ENCODE measurements at regions not wholly inside any gene's neighbourhood (a gene's known extent, or its start where the extent isn't known, plus 50 kb on each side); places are given as distances from the start of the nearest gene placed in this dataset.

- Histone ChIP-seq H3K27ac (ENCODE audit: low read length) (no peak overlapping the region), H3K36me3 (ENCODE audit: control insufficient read depth, insufficient read depth, low read length) (no peaks in the 10 kb centered on the region), H3K4me3 (ENCODE audit: low read length) (no peak overlapping the region), H3K4me1 (ENCODE audit: control insufficient read depth, insufficient read depth, low read length) (no peaks in the 10 kb centered on the region), H3K9me3 (ENCODE audit: control insufficient read depth, insufficient read depth, low read length) (peaks cover 4% of the 10 kb centered on the region), H3K27me3 (ENCODE audit: control insufficient read depth, insufficient read depth, low read length) (no peaks in the 10 kb centered on the region)
- DNase-seq (no peak), ATAC-seq (no peak)
- Mint-ChIP-seq H3K4me3 (no peak overlapping the region), H3K27me3 (ENCODE audit: low read depth in 2 of 2) (no peaks in the 10 kb centered on the region), H3K4me1 (no peaks in the 10 kb centered on the region), H3K27ac (no peak overlapping the region), H3K9me3 (peaks cover 2 to 5% of the 10 kb centered on the region in 2 donors), H3K36me3 (no peaks in the 10 kb centered on the region)
- intact Hi-C loops (cut with micrococcal nuclease) = no loop called here
- no CpG with 5 or more reads among the region's 1 CpG for WGBS (ENCODE audit: insufficient coverage)
- no peak for TF ChIP-seq CTCF (IDR thresholded peaks at IDR 0.05)
Observed at GRCh38 chr16:51852892-51853291, 694.1 kb downstream of the TOX3 start.

DNA sequence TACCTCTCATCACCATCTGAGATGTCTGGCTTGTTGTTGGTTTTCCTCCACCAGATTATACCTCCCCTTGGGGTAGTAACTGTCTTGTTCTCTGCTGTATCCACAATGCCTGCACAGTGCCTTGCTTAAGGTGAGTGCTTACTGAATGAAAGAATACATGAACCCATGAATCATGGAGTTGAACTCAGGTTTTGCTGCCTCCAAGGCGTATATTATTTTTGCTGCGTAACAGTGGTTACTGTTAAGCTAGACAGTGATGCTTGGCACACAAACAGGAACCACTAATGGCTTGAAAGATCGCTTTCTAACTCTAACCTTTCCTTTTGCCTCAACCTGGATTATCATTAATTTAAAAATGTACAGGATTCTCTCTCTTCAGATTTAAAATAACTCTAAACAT is 695.8 kb downstream of the TOX3 start:
- H3K9me3 ChIP-seq (ENCODE audit: control insufficient read depth, insufficient read depth, low read length) = peaks cover 4% of the 10 kb centered on the region
- no peak overlapping the region for H3K27ac Mint-ChIP-seq
- WGBS (ENCODE audit: insufficient coverage) = 89% methylated on average over 3 of the region's 3 CpGs
- H3K4me1 Mint-ChIP-seq = no peaks in the 10 kb centered on the region
- H3K4me3 Mint-ChIP-seq = no peak overlapping the region
- no peak overlapping the region for H3K4me3 ChIP-seq (ENCODE audit: low read length)
- H3K36me3 ChIP-seq (ENCODE audit: control insufficient read depth, insufficient read depth, low read length) = no peaks in the 10 kb centered on the region
- intact Hi-C loops (cut with micrococcal nuclease) = no loop called here
- no peaks in the 10 kb centered on the region for H3K27me3 ChIP-seq (ENCODE audit: control insufficient read depth, insufficient read depth, low read length)
- no peak overlapping the region for H3K27ac ChIP-seq (ENCODE audit: low read length)
- H3K27me3 Mint-ChIP-seq (ENCODE audit: low read depth in 2 of 2) = no peaks in the 10 kb centered on the region
- TF ChIP-seq CTCF (IDR thresholded peaks at IDR 0.05) = no peak
- DNase-seq = no peak
- no peaks in the 10 kb centered on the region for H3K36me3 Mint-ChIP-seq
- peaks cover 2 to 5% of the 10 kb centered on the region in 2 donors for H3K9me3 Mint-ChIP-seq
- H3K4me1 ChIP-seq (ENCODE audit: control insufficient read depth, insufficient read depth, low read length) = no peaks in the 10 kb centered on the region
- ATAC-seq = no peak

DNA sequence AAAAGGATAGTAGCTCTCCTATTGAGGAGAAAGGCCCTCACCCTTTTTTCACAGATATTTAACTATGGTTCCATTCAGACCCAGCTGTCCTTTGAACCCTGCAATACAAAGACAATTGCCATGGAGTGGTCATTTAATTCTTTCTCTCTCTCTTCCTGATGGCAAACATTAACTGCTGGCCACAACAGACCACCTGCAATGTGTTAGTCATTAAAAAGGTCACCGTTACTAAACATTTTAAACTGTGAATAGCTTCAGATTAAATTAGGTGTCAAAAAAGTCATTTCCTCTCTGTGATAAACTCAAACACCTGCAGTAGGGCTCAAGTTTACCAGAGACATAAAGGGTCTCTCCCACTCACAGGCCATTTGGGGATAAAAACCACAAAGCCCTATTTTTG is 697.2 kb downstream of the TOX3 start:
- intact Hi-C loops (cut with micrococcal nuclease) = no loop called here
- Histone ChIP-seq H3K4me3 (ENCODE audit: low read length) (no peak overlapping the region), H3K36me3 (ENCODE audit: control insufficient read depth, insufficient read depth, low read length) (no peaks in the 10 kb centered on the region), H3K27ac (ENCODE audit: low read length) (no peak overlapping the region), H3K9me3 (ENCODE audit: control insufficient read depth, insufficient read depth, low read length) (peaks cover 4% of the 10 kb centered on the region), H3K4me1 (ENCODE audit: control insufficient read depth, insufficient read depth, low read length) (no peaks in the 10 kb centered on the region), H3K27me3 (ENCODE audit: control insufficient read depth, insufficient read depth, low read length) (no peaks in the 10 kb centered on the region)
- TF ChIP-seq CTCF (IDR thresholded peaks at IDR 0.05) = no peak
- Mint-ChIP-seq H3K9me3 (peaks cover 2% of the 10 kb centered on the region in 2 donors), H3K36me3 (no peaks in the 10 kb centered on the region), H3K4me3 (no peak overlapping the region), H3K4me1 (no peaks in the 10 kb centered on the region), H3K27ac (no peak overlapping the region), H3K27me3 (ENCODE audit: low read depth in 2 of 2) (no peaks in the 10 kb centered on the region)
- WGBS (ENCODE audit: insufficient coverage) = no CpG with 5 or more reads among the region's 1 CpG
- DNase-seq (no peak), ATAC-seq (no peak)

GRCh38 chr16:51845586-51846305 is 694.7 kb upstream of the SALL1 start:
- Histone ChIP-seq H3K27ac (ENCODE audit: low read length) (no peak overlapping the region), H3K36me3 (ENCODE audit: control insufficient read depth, insufficient read depth, low read length) (no peaks in the 10 kb centered on the region), H3K4me3 (ENCODE audit: low read length) (no peak overlapping the region), H3K4me1 (ENCODE audit: control insufficient read depth, insufficient read depth, low read length) (no peaks in the 10 kb centered on the region), H3K27me3 (ENCODE audit: control insufficient read depth, insufficient read depth, low read length) (no peaks in the 10 kb centered on the region), H3K9me3 (ENCODE audit: control insufficient read depth, insufficient read depth, low read length) (peaks cover 4% of the 10 kb centered on the region)
- intact Hi-C loops (cut with micrococcal nuclease) = no loop called here
- H3K9me3 Mint-ChIP-seq = peaks cover 5% of the 10 kb centered on the region in 2 donors
- H3K4me3 Mint-ChIP-seq = no peak overlapping the region
- H3K27ac Mint-ChIP-seq = no peak overlapping the region
- H3K27me3 Mint-ChIP-seq (ENCODE audit: low read depth in 2 of 2) = no peaks in the 10 kb centered on the region
- 79% methylated on average over 19 of the region's 19 CpGs for WGBS (ENCODE audit: insufficient coverage)
- H3K36me3 Mint-ChIP-seq = no peaks in the 10 kb centered on the region
- ATAC-seq (no peak), DNase-seq (no peak)
- no peaks in the 10 kb centered on the region for H3K4me1 Mint-ChIP-seq
- TF ChIP-seq CTCF (IDR thresholded peaks at IDR 0.05) = no peak
